HEK293 (cell line): ENCODE measurements at regions not wholly inside any gene's neighbourhood (a gene's known extent, or its start where the extent isn't known, plus 50 kb on each side); places are given as distances from the start of the nearest gene placed in this dataset.

Experiments
- CTCF ChIP-seq: fragments of 450-650 bp; formaldehyde crosslinking; IDR thresholded peaks from 2 replicates; pipeline ENCODE4 v1.5.1; 2016; ENCODE audit warnings: missing biosample characterization, missing genetic modification characterization
- KLF1 ChIP-seq: fragments of 450-650 bp; formaldehyde crosslinking; IDR thresholded peaks from 2 replicates; pipeline ENCODE4 v1.5.1; 2016; ENCODE audit warnings: missing biosample characterization, missing genetic modification characterization
- PBX3 ChIP-seq: sonication (generic); formaldehyde crosslinking; IDR thresholded peaks from 2 replicates; pipeline ENCODE4 v1.8.1; 2022; ENCODE audit warnings: mild to moderate bottlenecking, moderate library complexity, missing genetic modification reagents
- PRDM2 ChIP-seq: fragments of 450-650 bp; formaldehyde crosslinking; IDR thresholded peaks from 2 replicates; pipeline ENCODE4 v1.5.1; 2016; ENCODE audit warnings: missing biosample characterization, missing genetic modification characterization, borderline replicate concordance
- REST ChIP-seq: fragments of 450-650 bp; formaldehyde crosslinking; IDR thresholded peaks from 2 replicates; pipeline ENCODE4 v1.5.1; 2016; ENCODE audit warnings: missing biosample characterization, missing genetic modification characterization
- YY1 ChIP-seq: fragments of 450-650 bp; formaldehyde crosslinking; IDR thresholded peaks from 2 replicates; pipeline ENCODE4 v1.5.1; 2018; ENCODE audit warnings: missing biosample characterization, missing genetic modification characterization
- ZBTB7A ChIP-seq: fragments of 450-650 bp; formaldehyde crosslinking; IDR thresholded peaks from 2 replicates; pipeline ENCODE4 v1.5.1; 2016; ENCODE audit warnings: low read depth, missing biosample characterization, missing genetic modification characterization
- ZBTB8A ChIP-seq: fragments of 450-650 bp; formaldehyde crosslinking; IDR thresholded peaks from 2 replicates; pipeline ENCODE4 v1.5.1; 2016; ENCODE audit warnings: missing biosample characterization, missing genetic modification characterization
- ZNF132 ChIP-seq: fragments of 450-650 bp; formaldehyde crosslinking; IDR thresholded peaks from 2 replicates; pipeline ENCODE4 v1.5.1; 2017; ENCODE audit warnings: missing biosample characterization, missing genetic modification characterization, borderline replicate concordance
- ZNF549 ChIP-seq: fragments of 450-650 bp; IDR thresholded peaks from 2 replicates; pipeline ENCODE4 v1.5.1; 2018; ENCODE audit warnings: missing biosample characterization, missing genetic modification characterization, mild to moderate bottlenecking, inconsistent platforms, moderate library complexity
- ZNF670 ChIP-seq: fragments of 450-650 bp; formaldehyde crosslinking; IDR thresholded peaks from 2 replicates; pipeline ENCODE4 v1.5.1; 2016; ENCODE audit warnings: missing biosample characterization, missing genetic modification characterization, low read depth
- ZNF707 ChIP-seq: fragments of 450-650 bp; formaldehyde crosslinking; IDR thresholded peaks from 2 replicates; pipeline ENCODE4 v1.5.1; 2016; ENCODE audit warnings: missing biosample characterization, missing genetic modification characterization
- ZNF776 ChIP-seq: fragments of 450-650 bp; formaldehyde crosslinking; IDR thresholded peaks from 2 replicates; pipeline ENCODE4 v1.5.0; 2017; ENCODE audit warnings: missing biosample characterization, missing genetic modification characterization, borderline replicate concordance

- no peak for TF ChIP-seq CTCF
- no peak for TF ChIP-seq KLF1 (tag by site-specific recombination)
- no peak for TF ChIP-seq ZNF549 (tag by site-specific recombination)
- TF ChIP-seq ZBTB7A (tag by site-specific recombination), result no peak
- TF ChIP-seq PBX3 (CRISPR knock-in tag), result no peak
- TF ChIP-seq ZNF132, result no peak
- TF ChIP-seq ZNF776 (tag by site-specific recombination), result no peak
- TF ChIP-seq ZNF670 (tag by site-specific recombination), result no peak
- TF ChIP-seq ZNF707 (tag by site-specific recombination), result no peak
- TF ChIP-seq PRDM2, result no peak
- no peak for TF ChIP-seq ZBTB8A (tag by site-specific recombination)
- TF ChIP-seq YY1, result no peak
- no peak for TF ChIP-seq REST
Measured at GRCh38 chr1:217333939-217334338, 297.0 kb downstream of the GPATCH2 start.
